ENCODE measurements at regions not wholly inside any gene's neighbourhood (a gene's known extent, or its start where the extent isn't known, plus 50 kb on each side); places are given as distances from the start of the nearest gene placed in this dataset.
"Not testable (repeated sequence)": the region's sequence is repeated elsewhere in the genome, so short reads cannot be mapped to it uniquely, and the experiment has no call there.

DNA sequence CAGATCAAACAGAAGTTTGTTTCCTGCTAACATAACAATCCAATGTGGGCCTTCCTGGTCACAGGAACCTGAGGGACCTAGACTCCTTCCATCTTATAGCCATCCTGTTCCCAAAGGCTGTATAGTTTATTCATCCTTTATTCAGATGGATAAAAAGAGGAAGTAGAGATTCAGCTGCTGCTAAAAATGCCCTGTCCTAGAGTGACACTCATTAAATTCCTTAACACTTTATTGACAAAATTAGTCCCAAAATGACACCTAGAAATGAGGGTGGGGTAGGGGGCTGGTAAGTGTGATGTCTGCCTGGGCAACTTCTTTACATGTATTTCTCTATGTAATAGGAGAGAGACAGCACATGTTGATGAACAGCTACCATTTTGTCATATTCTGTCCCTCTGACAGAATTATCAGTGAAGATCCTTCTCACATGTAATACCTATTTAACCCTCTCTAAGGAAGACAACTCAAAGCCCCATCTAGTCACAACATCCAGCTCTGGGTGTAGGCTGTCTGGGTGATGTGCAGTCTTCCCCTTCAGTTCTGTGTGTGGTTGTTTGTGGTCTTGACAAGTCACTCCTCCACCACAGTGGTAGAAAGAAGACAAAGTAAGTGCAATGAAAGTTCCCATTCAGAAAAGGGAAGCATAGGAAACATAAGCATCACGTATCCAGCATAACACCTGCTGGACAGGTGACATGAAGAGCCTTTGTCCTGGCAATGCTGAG is 253.9 kb upstream of the CNTNAP5 start:
- Mint-ChIP-seq H3K36me3 (no peaks in the 10 kb centered on the region), H3K9me3 (peaks cover 0 to 25% (median 4%) of the 10 kb centered on the region in 9 donors), H3K27ac (no peak overlapping the region), H3K4me3 (no peak overlapping the region), H3K27me3 (no peaks in the 10 kb centered on the region), H3K4me1 (no peaks in the 10 kb centered on the region)
- POLR2A ChIA-PET = no interaction called here
- no peak for ATAC-seq
- DNase-seq = no peak

DNA sequence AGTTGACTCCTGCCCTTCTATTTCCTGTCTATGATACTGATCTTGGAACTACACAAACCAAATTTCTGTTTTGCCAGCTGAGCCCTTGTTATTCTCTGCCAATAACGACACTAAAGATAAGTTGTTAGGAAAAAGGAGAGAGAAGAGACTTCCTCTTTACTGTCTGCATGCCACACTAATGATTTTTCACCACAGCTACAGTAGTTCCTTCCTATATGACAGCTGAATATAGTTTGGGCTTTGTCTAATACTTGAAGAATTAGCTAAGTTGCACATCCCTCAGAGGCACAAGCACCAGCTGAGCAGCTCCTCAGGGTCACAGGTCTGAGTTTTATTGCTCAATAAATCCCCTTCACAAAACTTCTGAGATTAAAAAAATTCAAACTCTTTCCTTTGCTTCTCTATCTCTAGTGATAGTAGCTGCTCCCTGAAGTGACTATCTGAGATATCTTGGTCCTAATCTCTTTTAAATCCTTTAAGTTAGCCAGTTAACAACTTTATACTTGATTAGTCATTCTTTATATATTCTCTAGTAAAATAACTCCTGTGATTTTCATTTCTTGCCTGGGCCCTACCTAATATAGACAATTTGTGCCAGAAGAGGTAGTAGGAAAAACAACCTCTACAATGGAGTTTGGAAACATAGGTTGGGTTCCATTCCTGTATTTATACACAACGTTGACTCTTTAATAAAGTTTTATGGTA is 253.0 kb upstream of the CNTNAP5 start:
- ATAC-seq (no peak), DNase-seq (no peak)
- no peaks in the 10 kb centered on the region for H3K27me3 Mint-ChIP-seq
- POLR2A ChIA-PET = no interaction called here
- H3K9me3 Mint-ChIP-seq = peaks cover 0 to 25% (median 4%) of the 10 kb centered on the region in 9 donors
- no peaks in the 10 kb centered on the region for H3K36me3 Mint-ChIP-seq
- no peak overlapping the region for H3K27ac Mint-ChIP-seq
- H3K4me1 Mint-ChIP-seq = no peaks in the 10 kb centered on the region
- H3K4me3 Mint-ChIP-seq = no peak overlapping the region

DNA sequence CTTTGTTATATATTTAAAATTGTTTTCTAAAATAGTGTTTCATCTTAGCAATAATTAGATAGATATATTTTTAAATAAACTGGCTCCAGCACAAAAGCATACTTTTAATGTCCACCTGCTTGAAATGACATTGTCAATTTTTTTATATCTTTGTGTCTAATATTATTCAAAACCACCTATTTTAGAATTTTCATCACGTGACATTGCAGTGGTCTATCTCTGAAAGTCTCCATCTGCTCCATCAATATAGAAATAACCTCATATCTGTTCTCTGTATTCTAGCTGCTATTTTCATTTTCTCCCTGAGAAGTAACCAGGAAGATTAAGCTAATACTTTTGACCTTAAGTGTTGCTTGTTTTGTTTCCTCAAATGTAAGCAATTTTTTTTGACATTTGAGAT is 248.0 kb upstream of the CNTNAP5 start:
- Mint-ChIP-seq H3K4me3 (no peak overlapping the region), H3K9me3 (peaks cover 0 to 15% (median 5%) of the 10 kb centered on the region in 9 donors), H3K27me3 (no peaks in the 10 kb centered on the region), H3K36me3 (no peaks in the 10 kb centered on the region), H3K4me1 (peaks cover 0 to 2% (median 0%) of the 10 kb centered on the region in 4 donors), H3K27ac (no peak overlapping the region)
- POLR2A ChIA-PET = no interaction called here
- ATAC-seq = no peak
- no peak for DNase-seq

DNA sequence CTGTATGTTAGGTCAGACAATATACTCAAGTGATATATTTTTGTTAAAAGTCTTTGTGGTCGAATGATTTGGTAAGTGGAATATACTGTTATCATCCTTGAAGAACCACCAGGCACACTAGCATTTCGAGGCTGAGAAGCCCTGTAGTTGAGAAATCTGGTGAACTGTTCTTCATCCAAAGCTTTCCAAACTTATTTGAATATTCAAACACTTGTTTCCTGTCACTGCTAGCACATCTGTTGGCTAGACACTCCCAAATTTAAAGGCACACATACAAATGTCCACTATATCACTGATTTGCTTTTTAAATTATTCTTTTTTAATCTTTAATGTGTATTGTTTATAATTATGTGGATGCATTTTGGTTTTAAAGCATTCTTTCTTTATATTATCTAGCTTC is 241.9 kb upstream of the CNTNAP5 start:
- no peak overlapping the region for H3K4me3 Mint-ChIP-seq
- POLR2A ChIA-PET = no interaction called here

DNA sequence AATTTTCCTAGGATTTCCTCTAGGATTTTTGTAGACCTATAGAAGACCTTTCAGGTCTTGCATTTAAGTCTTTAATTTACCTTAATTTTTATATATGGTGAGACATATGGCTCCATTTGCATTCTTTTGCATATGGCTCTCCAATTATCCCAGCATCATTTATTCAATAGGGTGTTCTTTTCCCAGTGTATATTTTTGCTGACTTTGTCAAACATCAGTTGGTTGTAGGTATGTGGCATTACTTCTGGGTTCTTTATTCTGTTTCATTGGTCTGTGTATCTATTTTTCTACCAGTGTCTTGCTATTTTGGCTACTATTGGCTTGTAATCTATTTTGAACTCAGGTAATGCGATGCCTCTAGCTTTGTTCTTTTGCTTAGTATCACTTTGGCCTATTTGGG is 239.8 kb upstream of the CNTNAP5 start:
- Mint-ChIP-seq H3K27ac (no peak overlapping the region), H3K36me3 (no peaks in the 10 kb centered on the region), H3K9me3 (peaks cover 0 to 22% (median 13%) of the 10 kb centered on the region in 9 donors), H3K4me1 (peaks cover 0 to 2% (median 0%) of the 10 kb centered on the region in 4 donors), H3K4me3 (no peak overlapping the region), H3K27me3 (peaks cover 0 to 3% (median 0%) of the 10 kb centered on the region in 5 donors)
- ATAC-seq (no peak), DNase-seq (no peak)
- POLR2A ChIA-PET = no interaction called here

More for the DNA sequence above, 241.9 kb upstream of the CNTNAP5 start:
- H3K27me3 Mint-ChIP-seq = peaks cover 0 to 3% (median 0%) of the 10 kb centered on the region in 5 donors
- DNase-seq = no peak
- peaks cover 0 to 2% (median 0%) of the 10 kb centered on the region in 4 donors for H3K4me1 Mint-ChIP-seq
- no peak for ATAC-seq
- peaks cover 0 to 22% (median 13%) of the 10 kb centered on the region in 9 donors for H3K9me3 Mint-ChIP-seq
- H3K27ac Mint-ChIP-seq = no peak overlapping the region
- no peaks in the 10 kb centered on the region for H3K36me3 Mint-ChIP-seq

DNA sequence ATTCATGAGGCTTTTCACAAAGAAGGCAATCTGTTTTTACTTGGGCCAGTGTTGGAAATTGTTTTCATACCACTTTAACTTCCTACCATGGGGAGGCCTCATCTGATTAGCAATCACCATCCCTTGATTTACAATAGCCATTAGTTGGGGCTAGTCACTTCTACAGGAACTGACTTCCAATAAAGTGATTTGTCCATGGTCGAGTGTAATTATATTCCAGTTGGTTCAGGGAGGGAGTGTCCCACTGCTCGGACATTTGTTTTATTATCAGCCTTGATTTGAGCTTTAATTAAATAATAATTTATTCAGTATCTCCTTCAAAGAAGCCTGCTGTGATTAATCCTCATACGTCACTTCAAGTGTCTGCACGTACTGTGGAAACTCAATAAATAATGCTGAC is 233.9 kb upstream of the CNTNAP5 start:
- Mint-ChIP-seq H3K27me3 (peaks cover 0 to 3% (median 0%) of the 10 kb centered on the region in 5 donors), H3K4me1 (no peaks in the 10 kb centered on the region), H3K9me3 (peaks cover under 1 to 27% (median 11%) of the 10 kb centered on the region in 9 donors), H3K27ac (no peak overlapping the region), H3K36me3 (no peaks in the 10 kb centered on the region), H3K4me3 (no peak overlapping the region)
- no peak for ATAC-seq
- POLR2A ChIA-PET = no interaction called here
- no peak for DNase-seq

DNA sequence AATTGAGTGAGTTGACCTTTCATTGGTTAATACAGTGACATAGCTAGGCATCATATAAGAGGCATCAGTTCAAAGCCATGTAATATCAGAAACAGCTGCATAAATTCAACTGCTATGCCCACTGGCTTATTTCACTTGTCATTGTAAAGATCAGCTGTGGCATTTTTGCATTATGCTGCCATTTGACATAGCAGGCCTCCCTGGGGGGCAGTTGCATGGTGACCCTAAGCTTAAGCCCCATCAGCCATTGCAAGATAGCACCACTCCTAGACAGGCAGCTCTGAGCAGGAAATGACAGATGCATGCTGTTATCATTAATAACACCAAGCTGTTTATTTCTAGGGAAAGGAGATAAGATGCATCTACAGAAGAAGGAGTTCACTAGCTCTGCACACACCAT is 233.4 kb upstream of the CNTNAP5 start:
- DNase-seq = no peak
- POLR2A ChIA-PET = no interaction called here
- peaks cover 0 to 26% (median 9%) of the 10 kb centered on the region in 9 donors for H3K9me3 Mint-ChIP-seq
- no peak overlapping the region for H3K27ac Mint-ChIP-seq
- H3K27me3 Mint-ChIP-seq = peaks cover 0 to 3% (median 0%) of the 10 kb centered on the region in 5 donors
- H3K4me1 Mint-ChIP-seq = no peaks in the 10 kb centered on the region
- H3K36me3 Mint-ChIP-seq = no peaks in the 10 kb centered on the region
- ATAC-seq = no peak
- H3K4me3 Mint-ChIP-seq = no peak overlapping the region

DNA sequence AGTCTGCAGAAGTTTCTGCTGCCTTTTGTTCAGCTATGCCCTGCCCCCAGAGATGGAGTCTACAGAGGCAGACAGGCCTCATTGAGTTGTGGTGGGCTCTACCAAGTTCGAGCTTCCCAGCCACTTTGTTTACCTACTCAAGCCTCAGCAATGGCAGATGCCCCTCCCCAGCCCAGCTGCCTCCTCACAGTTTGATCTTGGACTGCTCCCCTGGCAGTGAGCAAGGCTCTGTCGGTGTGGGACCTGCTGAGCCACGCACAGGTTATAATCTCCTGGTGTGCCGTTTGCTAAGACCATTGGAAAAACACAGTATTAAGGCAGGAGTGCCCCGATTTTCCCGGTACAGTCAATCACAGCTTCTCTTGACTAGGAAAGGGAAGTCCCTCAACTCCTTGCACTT is 221.0 kb upstream of the CNTNAP5 start:
- H3K27ac Mint-ChIP-seq, H3K4me3 Mint-ChIP-seq, DNase-seq, POLR2A ChIA-PET, H3K27me3 Mint-ChIP-seq, ATAC-seq, H3K4me1 Mint-ChIP-seq: not testable (repeated sequence)
- Mint-ChIP-seq H3K36me3 (peaks cover 0 to 34% (median 0%) of the 10 kb centered on the region in 3 donors), H3K9me3 (peaks cover 10 to 51% (median 24%) of the 10 kb centered on the region in 9 donors)

DNA sequence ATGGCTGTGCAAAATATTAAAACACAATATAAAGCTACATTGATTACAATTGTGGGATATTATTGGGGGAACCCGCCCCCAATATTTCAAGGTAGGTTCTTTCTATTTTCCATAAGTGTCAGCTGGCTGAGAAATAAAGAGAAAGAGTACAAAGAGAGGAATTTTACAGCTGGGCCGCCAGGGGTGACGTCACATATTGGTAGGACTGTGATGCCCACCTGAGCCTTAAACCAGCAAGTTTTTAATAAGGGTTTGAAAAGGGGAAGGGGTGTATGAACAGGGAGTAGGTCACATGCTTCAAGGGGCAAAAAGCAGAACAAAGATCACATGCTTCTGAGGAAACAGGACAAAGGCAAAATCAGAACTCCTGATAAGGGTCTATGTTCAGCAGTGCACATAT is 219.3 kb upstream of the CNTNAP5 start:
- POLR2A ChIA-PET = not testable (repeated sequence)

DNA sequence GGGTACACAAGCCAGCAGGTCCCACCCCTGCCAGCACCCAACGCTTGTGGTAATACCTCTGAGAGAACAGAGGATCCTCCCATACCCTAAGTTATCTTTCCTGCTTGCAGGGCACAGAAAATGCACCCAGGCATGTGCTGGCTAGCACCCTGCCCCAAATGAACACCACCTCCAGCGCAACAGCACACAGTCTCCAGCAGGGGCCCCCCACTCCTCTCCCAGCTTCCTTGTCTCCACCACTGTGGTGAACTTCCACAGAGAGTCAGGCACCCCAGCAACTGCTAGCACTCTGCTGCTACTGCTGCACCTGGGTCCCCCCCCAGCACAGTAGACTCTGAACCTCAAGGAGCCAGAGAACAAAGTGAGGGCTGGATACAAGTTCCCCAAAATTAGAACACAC is 216.8 kb upstream of the CNTNAP5 start:
- H3K4me1 Mint-ChIP-seq = no peaks in the 10 kb centered on the region
- no peak overlapping the region for H3K4me3 Mint-ChIP-seq
- peaks cover 12 to 56% (median 26%) of the 10 kb centered on the region in 9 donors for H3K9me3 Mint-ChIP-seq
- DNase-seq = no peak
- H3K27ac Mint-ChIP-seq = no peak overlapping the region
- POLR2A ChIA-PET = no interaction called here
- no peak for ATAC-seq
- peaks cover 0 to 31% (median 0%) of the 10 kb centered on the region in 3 donors for H3K36me3 Mint-ChIP-seq
- no peaks in the 10 kb centered on the region for H3K27me3 Mint-ChIP-seq

More for the DNA sequence above, 219.3 kb upstream of the CNTNAP5 start:
- Mint-ChIP-seq H3K36me3 (peaks cover 0 to 45% (median 0%) of the 10 kb centered on the region in 3 donors), H3K9me3 (peaks cover 13 to 64% (median 31%) of the 10 kb centered on the region in 9 donors)
- H3K4me3 Mint-ChIP-seq, DNase-seq, H3K27ac Mint-ChIP-seq, H3K4me1 Mint-ChIP-seq, ATAC-seq, H3K27me3 Mint-ChIP-seq: not testable (repeated sequence)

DNA sequence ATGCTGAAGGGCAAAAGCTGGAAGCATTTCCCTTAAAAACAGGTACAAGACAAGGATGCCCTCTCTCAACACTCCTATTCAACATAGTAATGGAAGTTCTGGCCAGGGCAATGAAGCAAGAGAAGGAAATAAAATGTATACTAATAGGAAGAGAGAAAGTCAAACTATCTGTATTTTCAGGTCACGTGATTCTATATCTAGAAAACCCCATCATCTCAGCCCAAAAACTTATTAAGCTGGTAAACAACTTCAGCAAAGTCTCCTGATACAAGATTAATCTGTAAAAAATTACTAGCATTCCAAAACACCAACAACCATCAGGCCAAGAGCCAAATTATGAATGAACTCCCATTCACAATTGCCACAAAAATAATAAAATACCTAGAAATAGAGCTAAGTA is 213.2 kb upstream of the CNTNAP5 start:
- no peaks in the 10 kb centered on the region for H3K27me3 Mint-ChIP-seq
- POLR2A ChIA-PET = no interaction called here
- peaks cover 0 to 21% (median 0%) of the 10 kb centered on the region in 3 donors for H3K36me3 Mint-ChIP-seq
- H3K27ac Mint-ChIP-seq = no peak overlapping the region
- no peaks in the 10 kb centered on the region for H3K4me1 Mint-ChIP-seq
- DNase-seq (no peak), ATAC-seq (no peak)
- H3K4me3 Mint-ChIP-seq = no peak overlapping the region
- H3K9me3 Mint-ChIP-seq = peaks cover 7 to 43% (median 20%) of the 10 kb centered on the region in 9 donors

DNA sequence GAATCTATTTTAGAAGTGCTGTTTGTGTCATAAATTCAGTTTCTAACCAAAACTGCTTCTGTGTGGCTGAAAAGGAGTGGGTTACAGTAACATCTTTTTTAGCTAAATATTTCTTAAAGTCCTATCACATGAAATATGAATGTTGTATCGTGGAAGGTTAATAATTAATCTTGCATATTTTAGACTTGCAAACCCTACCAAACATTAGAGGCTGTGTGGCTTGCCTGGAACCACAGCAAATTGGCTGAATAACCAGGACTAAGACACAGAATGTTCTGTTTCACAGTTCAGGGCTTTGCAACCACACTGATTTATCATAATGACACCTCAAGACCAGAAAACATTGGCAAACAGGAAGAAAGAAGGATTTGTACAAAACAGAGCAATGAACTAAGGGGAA is 208.9 kb upstream of the CNTNAP5 start:
- no peak for DNase-seq
- Mint-ChIP-seq H3K27me3 (no peaks in the 10 kb centered on the region), H3K9me3 (peaks cover 0 to 12% (median 7%) of the 10 kb centered on the region in 9 donors), H3K36me3 (no peaks in the 10 kb centered on the region), H3K4me3 (no peak overlapping the region), H3K27ac (no peak overlapping the region), H3K4me1 (no peaks in the 10 kb centered on the region)
- ATAC-seq = no peak
- POLR2A ChIA-PET = no interaction called here

DNA sequence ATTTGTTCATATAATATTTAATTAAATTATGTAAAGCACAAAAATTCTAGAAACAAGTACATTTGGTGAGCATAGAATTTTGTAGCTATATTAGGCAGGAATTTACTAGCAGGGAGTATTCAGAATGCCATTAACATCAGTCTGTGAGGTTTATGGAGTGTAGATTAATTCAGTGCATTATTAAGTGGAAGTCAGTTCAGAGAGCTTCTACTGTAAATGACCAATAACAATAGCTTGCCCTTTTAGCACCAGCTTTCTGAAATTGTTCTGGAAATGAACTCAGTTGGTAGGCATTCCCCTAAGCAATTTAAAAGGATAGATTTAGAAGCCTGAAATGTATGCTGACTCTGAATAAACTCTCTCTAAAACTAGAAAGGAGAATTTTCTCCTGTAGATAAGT is 208.2 kb upstream of the CNTNAP5 start:
- Mint-ChIP-seq H3K4me1 (no peaks in the 10 kb centered on the region), H3K9me3 (peaks cover 0 to 12% (median 3%) of the 10 kb centered on the region in 9 donors), H3K27ac (no peak overlapping the region), H3K4me3 (no peak overlapping the region), H3K36me3 (no peaks in the 10 kb centered on the region), H3K27me3 (no peaks in the 10 kb centered on the region)
- POLR2A ChIA-PET = no interaction called here
- DNase-seq = no peak
- no peak for ATAC-seq

All from naive thymus-derived CD8-positive, alpha-beta T cell (primary cell).